Bone marrow (tissue), 2 donors: ENCODE measurements at regions not wholly inside any gene's neighbourhood (a gene's known extent, or its start where the extent isn't known, plus 50 kb on each side); places are given as distances from the start of the nearest gene placed in this dataset.
"Not testable (repeated sequence)": the region's sequence is repeated elsewhere in the genome, so short reads cannot be mapped to it uniquely, and the experiment has no call there.

Experiments
- DNase-seq, 2 donors: peaks; one replicate each; lab custom pipeline; 2025; lab: John Stamatoyannopoulos, UW

DNA sequence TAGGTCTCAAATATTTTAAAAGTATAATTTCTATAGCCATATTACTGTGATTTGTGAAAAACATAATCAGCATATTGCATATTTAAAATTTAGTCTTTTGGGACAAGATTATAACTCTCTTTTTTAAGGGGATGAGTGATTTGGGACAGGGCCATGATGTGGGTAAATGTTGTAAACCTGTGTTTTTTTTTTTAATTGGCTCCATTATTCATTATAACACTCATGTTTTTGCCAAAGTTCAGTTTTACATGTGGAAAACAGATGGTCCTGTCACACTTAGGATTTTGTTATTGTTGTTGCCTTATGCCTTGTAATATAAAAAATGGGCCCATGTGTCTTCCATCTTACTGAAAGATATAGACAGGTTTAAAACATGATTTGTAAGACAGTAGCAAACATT, 1413.5 kb upstream of the RAG2 start:
- no peak for DNase-seq

DNA sequence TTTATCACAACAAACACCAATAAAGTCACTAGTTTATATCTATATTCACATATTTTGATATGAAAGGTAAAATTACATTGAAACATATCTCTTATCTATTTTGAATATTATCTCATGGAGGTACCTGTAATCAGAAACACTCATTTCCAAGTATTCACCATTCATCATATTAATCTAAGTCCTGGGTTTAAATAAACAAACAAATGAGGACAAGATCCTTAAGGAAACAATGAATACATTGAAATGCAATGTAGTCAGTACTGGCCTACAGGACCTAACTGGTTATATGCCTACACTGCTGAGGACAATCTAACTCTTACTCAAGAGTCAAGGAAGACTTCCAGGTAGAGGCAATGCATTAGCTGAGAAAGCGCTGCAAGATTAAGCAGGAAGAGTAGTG, 1411.9 kb upstream of the RAG2 start:
- no peak for DNase-seq

- DNase-seq: no peak
These were observed 1408.4 kb upstream of the RAG2 start for GRCh38 chr11:38006466-38006865.

GRCh38 chr11:38005597-38005996, 1407.6 kb upstream of the RAG2 start:
- DNase-seq: no peak

DNA sequence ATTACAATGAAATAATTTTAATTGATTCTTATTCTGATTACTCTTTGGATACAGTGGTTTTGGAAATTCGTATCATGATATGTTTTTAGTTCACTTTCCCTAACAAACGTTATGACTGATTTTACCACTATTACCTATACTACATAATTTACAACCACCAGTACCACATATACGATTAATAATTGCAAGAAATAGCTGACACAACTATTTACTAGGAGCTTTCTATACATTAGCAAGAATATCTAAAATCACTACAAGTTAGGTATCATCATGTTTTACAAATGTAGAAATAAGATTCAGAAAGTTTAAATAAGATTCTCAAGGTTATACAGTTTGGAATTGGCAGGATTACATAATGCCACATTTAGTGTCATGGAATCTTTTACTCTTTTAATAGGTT, 1401.1 kb upstream of the RAG2 start:
- no peak for DNase-seq

GRCh38 chr11:37995886-37996285, 1397.8 kb upstream of the RAG2 start:
- no peak for DNase-seq

DNA sequence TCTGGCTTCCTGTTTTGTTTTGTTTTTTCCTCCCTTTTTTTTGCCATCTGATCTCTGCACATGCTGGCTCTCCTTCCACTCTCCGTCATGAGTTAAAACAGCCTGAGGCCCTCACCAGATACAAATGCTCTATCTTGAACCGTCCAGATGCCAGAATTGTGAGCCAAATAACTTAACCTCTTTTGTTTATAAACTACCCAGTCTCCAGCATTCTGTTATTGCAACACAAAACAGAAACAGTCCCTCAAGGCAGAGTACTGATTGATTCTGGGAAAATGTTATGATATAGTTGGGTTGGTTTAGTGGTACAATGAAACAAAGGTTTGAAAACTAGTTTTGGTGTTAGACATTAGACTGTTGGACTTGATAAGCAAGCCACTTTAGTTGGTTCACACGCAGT, 1390.0 kb upstream of the RAG2 start:
- DNase-seq: no peak

GRCh38 chr11:37984991-37985390, 1387.0 kb upstream of the RAG2 start:
- no peak for DNase-seq

- DNase-seq: no peak
These were observed 1380.6 kb upstream of the RAG2 start for GRCh38 chr11:37978647-37979046.

DNA sequence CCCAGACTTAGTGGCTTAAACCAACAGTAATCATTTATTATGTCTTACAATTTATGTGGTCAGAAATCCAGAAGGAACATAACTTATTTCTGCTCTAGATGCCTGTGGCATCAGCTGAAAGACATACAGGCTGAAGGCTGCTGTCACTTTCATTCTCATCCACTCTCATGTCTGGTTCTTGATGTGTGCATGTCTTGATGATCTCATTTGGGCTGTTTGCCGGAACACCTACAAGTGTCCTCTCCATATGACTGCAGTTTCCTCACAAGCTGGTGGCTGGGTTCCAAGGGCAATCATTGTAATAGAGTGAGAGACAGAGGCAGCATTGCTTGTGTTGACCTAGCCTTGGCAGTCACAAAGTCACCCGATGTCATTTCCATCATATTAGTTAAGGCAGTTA, 1375.9 kb upstream of the RAG2 start:
- DNase-seq: no peak

- DNase-seq: no peak
These were observed 1374.7 kb upstream of the RAG2 start for GRCh38 chr11:37972691-37973090.

DNA sequence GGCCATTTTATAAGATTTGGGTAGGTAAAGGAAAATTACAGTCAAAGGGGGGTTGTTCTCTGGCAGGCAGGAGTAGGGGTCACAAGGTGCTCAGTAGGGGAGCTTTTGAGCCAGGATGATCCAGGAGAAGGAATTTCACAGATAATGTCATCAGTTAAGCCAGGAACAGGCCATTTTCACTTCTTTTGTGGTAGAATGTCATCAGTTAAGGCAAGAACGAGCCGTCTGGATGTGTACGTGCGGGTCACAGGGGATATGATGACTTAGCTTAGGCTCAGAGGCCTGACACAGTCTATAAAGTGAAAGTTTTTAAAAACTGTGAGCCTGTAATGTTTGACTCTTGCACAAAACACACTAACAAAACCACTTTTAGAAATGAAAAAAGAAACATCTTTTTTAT, 1371.3 kb upstream of the RAG2 start:
- not testable (repeated sequence) for DNase-seq

DNA sequence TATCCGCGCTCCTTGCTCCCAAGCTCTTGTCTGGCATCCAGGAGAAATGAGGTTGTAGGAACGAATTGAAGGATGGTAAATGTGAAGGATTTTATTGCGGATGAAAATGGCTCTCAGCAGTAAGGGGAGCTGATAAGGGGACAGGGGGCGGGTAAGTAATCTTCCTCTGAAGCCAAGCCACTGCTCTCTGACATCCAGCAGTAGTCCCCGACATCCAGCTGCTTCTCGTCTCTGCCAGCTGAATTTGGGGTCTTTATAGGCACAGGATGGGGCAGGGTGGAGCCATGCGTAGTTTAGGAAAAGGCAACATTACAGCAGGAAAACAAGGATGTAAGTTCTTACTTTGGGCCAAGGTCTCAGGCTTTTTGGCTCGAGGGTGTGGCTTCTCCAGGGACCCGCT, 1370.1 kb upstream of the RAG2 start:
- DNase-seq: no peak

DNA sequence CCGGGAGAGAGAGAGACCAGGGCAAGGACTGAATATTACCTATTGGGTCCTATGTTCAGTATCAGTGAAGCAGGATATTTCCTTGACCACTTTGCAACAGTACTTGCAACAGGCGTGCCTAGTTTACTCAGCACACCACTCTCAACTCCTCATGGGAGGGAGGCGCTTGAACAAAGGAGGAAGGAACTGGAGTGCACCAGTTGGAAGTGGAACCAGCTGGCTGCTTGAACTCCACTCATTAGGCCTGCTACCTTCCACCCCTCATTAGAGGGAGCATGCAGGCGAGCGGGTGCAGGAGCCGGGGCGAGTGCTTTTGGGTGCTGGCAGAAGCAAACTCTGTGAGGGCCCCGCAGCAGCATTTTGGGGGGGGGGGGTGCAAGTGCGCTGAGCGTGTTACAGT, 1369.6 kb upstream of the RAG2 start:
- no peak for DNase-seq

DNA sequence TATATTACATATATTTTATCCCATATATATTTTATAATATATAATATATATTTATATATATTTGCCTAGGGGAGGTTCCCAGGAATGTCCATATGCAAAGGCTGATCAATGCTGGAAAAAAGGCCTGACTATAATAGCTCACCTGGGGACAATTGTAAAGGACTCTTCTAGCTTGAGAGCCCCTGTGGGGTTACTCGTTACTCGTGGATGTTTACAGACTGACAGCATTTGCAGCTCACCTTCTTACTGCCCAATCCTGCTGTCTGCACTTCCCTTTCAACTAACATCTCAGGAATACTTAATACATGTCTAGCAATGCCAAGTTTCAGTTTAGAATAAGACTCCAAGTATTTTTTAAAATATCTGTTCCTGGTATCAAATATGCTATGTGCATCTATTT, 1365.4 kb upstream of the RAG2 start:
- DNase-seq: no peak

DNA sequence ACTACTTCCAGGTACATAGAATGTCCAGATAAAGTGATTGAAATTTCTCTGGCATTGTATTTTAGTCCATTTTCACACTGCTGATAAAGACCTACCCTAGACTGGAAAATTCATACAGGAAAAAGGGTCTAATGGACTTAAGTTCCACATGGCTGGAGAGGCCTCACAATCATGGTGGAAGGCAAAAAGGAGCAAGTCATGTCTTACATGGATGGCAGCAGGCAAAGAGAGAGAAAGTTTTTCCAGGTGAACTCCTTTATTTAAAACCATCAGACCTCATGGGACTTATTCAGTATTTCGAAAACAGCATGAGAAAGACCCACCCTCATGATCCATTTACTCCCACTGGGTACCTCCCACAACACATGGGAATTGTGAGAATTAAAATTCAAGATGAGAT, 1359.7 kb upstream of the RAG2 start:
- DNase-seq: no peak

GRCh38 chr11:37951996-37952395, 1354.0 kb upstream of the RAG2 start:
- DNase-seq: no peak

GRCh38 chr11:37948258-37948657, 1350.2 kb upstream of the RAG2 start:
- DNase-seq: no peak

DNA sequence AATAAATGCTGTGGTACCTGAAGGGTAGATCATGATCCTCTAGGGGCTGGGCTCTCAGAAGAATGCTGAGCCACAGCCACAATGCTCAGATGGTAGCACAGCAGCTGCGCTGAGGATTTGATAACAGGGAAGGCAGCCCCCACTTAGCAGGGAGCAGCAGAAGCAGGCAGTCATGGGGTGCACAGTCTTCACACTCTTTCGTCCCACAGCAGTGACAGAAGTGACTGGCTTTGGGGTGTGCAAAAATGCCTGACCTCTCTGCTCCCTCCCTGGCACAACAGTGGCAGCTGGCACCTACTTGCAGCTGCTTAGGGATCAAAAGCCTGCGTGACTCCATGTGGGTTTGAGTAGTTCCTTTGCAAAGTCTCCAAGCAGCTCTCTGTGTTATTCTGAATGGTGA, 1349.8 kb upstream of the RAG2 start:
- no peak for DNase-seq

- DNase-seq: no peak
These were observed 1348.2 kb upstream of the RAG2 start for GRCh38 chr11:37946155-37946766.

GRCh38 chr11:37942081-37942480, 1344.0 kb upstream of the RAG2 start:
- DNase-seq: no peak

DNA sequence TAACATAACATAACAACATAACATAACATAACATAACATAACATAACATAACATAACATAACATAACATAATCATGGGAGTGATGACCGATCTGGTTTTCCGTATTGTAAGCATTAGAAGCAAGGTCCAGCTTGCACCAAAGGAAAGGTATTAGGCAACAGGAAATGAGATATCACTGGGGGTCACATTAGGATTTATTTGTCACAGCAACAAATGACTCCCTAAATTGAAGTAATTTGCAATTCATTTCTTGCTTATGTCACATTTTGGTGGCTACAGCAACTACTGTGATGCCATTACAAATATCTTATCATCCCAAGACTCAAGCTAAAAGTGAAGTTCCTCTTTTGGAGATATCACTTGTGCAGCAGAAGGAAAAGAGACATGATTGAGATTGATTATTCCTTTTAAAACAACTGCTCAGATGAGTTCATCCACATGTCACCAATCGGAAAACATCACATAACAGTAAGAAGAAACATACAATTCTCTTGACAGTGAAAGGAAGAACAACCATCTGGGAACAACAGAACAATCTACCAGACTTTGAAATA, 1331.1 kb upstream of the RAG2 start:
- DNase-seq: no peak

DNA sequence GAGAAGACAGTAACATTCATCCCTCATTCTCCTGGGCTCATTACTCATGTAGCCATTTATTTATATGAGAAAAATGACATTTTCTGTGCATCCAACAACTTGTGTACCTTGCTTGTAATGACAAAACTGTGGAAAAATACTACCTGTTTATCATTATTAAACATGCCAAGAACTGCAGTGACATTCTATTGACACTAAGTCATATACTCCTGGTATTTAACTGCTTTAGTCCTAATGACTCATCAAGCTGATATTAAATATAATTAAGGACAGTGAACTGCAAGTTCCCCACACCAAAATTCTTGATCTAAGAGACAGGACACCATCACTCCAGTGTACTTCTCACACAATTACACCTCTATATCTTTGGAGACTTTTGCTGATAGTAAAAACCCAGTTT, 1328.7 kb upstream of the RAG2 start:
- DNase-seq: no peak

DNA sequence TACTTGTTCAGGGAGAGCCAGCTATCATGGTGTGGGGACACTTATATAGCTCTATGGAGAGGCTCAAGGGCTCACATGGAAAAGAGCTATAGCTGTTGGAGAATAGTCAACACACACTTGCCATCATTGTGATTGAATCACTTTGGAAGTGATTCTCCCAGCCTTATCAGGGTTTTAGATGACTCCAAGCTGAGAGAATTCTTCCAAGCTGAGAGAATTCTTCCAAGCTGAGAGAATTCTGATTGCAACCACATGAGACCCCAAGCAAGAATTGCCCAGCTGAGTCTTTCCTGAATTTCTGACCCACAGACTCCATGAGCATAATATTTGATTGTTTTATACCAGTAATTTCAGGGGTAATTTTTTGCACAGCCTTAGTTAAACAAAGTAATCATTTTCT, 1318.3 kb upstream of the RAG2 start:
- DNase-seq: no peak

DNA sequence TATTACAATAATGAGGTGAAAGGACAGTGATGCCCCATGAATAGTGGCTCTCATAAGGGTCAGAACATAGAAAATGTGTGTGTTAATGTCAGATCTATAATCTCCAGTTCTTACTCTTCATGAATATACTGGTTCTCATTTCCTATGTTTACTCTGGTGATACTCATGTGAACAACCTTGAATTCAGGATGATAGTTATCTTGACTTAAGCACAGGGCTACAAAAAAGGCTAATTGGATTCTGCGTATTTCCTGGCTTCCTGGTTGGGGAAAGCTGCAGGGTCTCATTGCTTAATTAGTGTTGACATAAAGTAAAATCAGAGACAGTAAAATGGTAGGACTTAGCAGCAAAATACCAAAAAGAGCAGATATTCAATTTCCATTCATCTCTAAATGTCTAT, 1316.8 kb upstream of the RAG2 start:
- DNase-seq: no peak
